Dendritic cell treated with granulocyte-macrophage colony-stimulating factor and Interleukin-4, amounts not matched to agents 40 ng/mL and 50 ng/mL, for 4 days (primary cell): ENCODE measurements at regions not wholly inside any gene's neighbourhood (a gene's known extent, or its start where the extent isn't known, plus 50 kb on each side); places are given as distances from the start of the nearest gene placed in this dataset.

ENCODE experiments used
- H3K27ac Mint-ChIP-seq: one replicate; pipeline ENCODE4 v1.8.0; 2022; ENCODE audit warnings: mild to moderate bottlenecking, mixed read lengths
- H3K27me3 Mint-ChIP-seq: one replicate; pipeline ENCODE4 v1.8.0; 2022; ENCODE audit warnings: mild to moderate bottlenecking, mixed read lengths
- H3K36me3 Mint-ChIP-seq: one replicate; pipeline ENCODE4 v1.8.0; 2022; ENCODE audit warnings: low read depth, mixed read lengths
- H3K4me1 Mint-ChIP-seq: one replicate; pipeline ENCODE4 v1.8.0; 2022; ENCODE audit warnings: low read depth, mixed read lengths
- H3K4me3 Mint-ChIP-seq: one replicate; pipeline ENCODE4 v1.8.0; 2022; ENCODE audit warnings: mild to moderate bottlenecking, moderate library complexity, mixed read lengths
- H3K9me3 Mint-ChIP-seq: one replicate; pipeline ENCODE4 v1.8.0; 2022; ENCODE audit warnings: mixed read lengths
- intact Hi-C: fragments of 100-400 bp; cut with micrococcal nuclease; formaldehyde crosslinking; loops from one replicate; pipeline ENCODE4 v1.15.0; 2022

- H3K4me1 Mint-ChIP-seq = no peaks in the 10 kb centered on the region
- no peaks in the 10 kb centered on the region for H3K9me3 Mint-ChIP-seq
- intact Hi-C loops = no loop called here
- no peak overlapping the region for H3K4me3 Mint-ChIP-seq
- peaks cover 9% of the 10 kb centered on the region for H3K27me3 Mint-ChIP-seq
- H3K36me3 Mint-ChIP-seq = no peaks in the 10 kb centered on the region
- H3K27ac Mint-ChIP-seq = no peak overlapping the region
Measured at GRCh38 chr10:44033008-44033407, 351.9 kb downstream of the CXCL12 start.

GRCh38 chr10:44032216-44032615 is 352.7 kb downstream of the CXCL12 start:
- no peak overlapping the region for H3K4me3 Mint-ChIP-seq
- peaks cover 9% of the 10 kb centered on the region for H3K27me3 Mint-ChIP-seq
- no peaks in the 10 kb centered on the region for H3K4me1 Mint-ChIP-seq
- H3K36me3 Mint-ChIP-seq = no peaks in the 10 kb centered on the region
- H3K27ac Mint-ChIP-seq = no peak overlapping the region
- intact Hi-C loops = no loop called here
- no peaks in the 10 kb centered on the region for H3K9me3 Mint-ChIP-seq

GRCh38 chr10:44030738-44031137 is 354.2 kb downstream of the CXCL12 start:
- Mint-ChIP-seq H3K4me3 (no peak overlapping the region), H3K4me1 (no peaks in the 10 kb centered on the region), H3K27me3 (peaks cover 10% of the 10 kb centered on the region), H3K36me3 (no peaks in the 10 kb centered on the region), H3K9me3 (no peaks in the 10 kb centered on the region), H3K27ac (no peak overlapping the region)
- intact Hi-C loops = no loop called here

- no peak overlapping the region for H3K4me3 Mint-ChIP-seq
- no peak overlapping the region for H3K27ac Mint-ChIP-seq
- no peaks in the 10 kb centered on the region for H3K4me1 Mint-ChIP-seq
- peaks cover 10% of the 10 kb centered on the region for H3K27me3 Mint-ChIP-seq
- H3K9me3 Mint-ChIP-seq = no peaks in the 10 kb centered on the region
- intact Hi-C loops = no loop called here
- H3K36me3 Mint-ChIP-seq = no peaks in the 10 kb centered on the region
Measured at GRCh38 chr10:44030132-44030531, 354.8 kb downstream of the CXCL12 start.

- H3K4me1 Mint-ChIP-seq = no peaks in the 10 kb centered on the region
- intact Hi-C loops = no loop called here
- H3K9me3 Mint-ChIP-seq = no peaks in the 10 kb centered on the region
- H3K27me3 Mint-ChIP-seq = peaks cover 9% of the 10 kb centered on the region
- H3K27ac Mint-ChIP-seq = no peak overlapping the region
- no peaks in the 10 kb centered on the region for H3K36me3 Mint-ChIP-seq
- no peak overlapping the region for H3K4me3 Mint-ChIP-seq
Measured at GRCh38 chr10:44028384-44029137, 356.3 kb downstream of the CXCL12 start.

- intact Hi-C loops = no loop called here
- no peaks in the 10 kb centered on the region for H3K9me3 Mint-ChIP-seq
- no peaks in the 10 kb centered on the region for H3K4me1 Mint-ChIP-seq
- H3K36me3 Mint-ChIP-seq = no peaks in the 10 kb centered on the region
- peaks cover 8% of the 10 kb centered on the region for H3K27me3 Mint-ChIP-seq
- no peak overlapping the region for H3K4me3 Mint-ChIP-seq
- no peak overlapping the region for H3K27ac Mint-ChIP-seq
Measured at GRCh38 chr10:44024356-44025116, 360.4 kb downstream of the CXCL12 start.

GRCh38 chr10:44023517-44023916 is 361.4 kb downstream of the CXCL12 start:
- peaks cover 7% of the 10 kb centered on the region for H3K27me3 Mint-ChIP-seq
- H3K36me3 Mint-ChIP-seq = no peaks in the 10 kb centered on the region
- H3K27ac Mint-ChIP-seq = no peak overlapping the region
- no peaks in the 10 kb centered on the region for H3K9me3 Mint-ChIP-seq
- intact Hi-C loops = no loop called here
- no peaks in the 10 kb centered on the region for H3K4me1 Mint-ChIP-seq
- H3K4me3 Mint-ChIP-seq = no peak overlapping the region

GRCh38 chr10:44022203-44022602 is 362.7 kb downstream of the CXCL12 start:
- H3K27ac Mint-ChIP-seq = no peak overlapping the region
- H3K4me1 Mint-ChIP-seq = peaks cover 5% of the 10 kb centered on the region
- intact Hi-C loops = no loop called here
- no peak overlapping the region for H3K4me3 Mint-ChIP-seq
- peaks cover 7% of the 10 kb centered on the region for H3K27me3 Mint-ChIP-seq
- H3K36me3 Mint-ChIP-seq = no peaks in the 10 kb centered on the region
- H3K9me3 Mint-ChIP-seq = no peaks in the 10 kb centered on the region

GRCh38 chr10:44020322-44021111 is 364.4 kb downstream of the CXCL12 start:
- peaks cover 3% of the 10 kb centered on the region for H3K27me3 Mint-ChIP-seq
- no peaks in the 10 kb centered on the region for H3K9me3 Mint-ChIP-seq
- H3K4me3 Mint-ChIP-seq = no peak overlapping the region
- intact Hi-C loops = no loop called here
- no peak overlapping the region for H3K27ac Mint-ChIP-seq
- no peaks in the 10 kb centered on the region for H3K36me3 Mint-ChIP-seq
- peaks cover 22% of the 10 kb centered on the region for H3K4me1 Mint-ChIP-seq

- intact Hi-C loops = no loop called here
- Mint-ChIP-seq H3K27ac (no peak overlapping the region), H3K27me3 (no peaks in the 10 kb centered on the region), H3K4me3 (no peak overlapping the region), H3K4me1 (peaks cover 44% of the 10 kb centered on the region), H3K36me3 (no peaks in the 10 kb centered on the region), H3K9me3 (no peaks in the 10 kb centered on the region)
Measured at GRCh38 chr10:44017483-44018145, 367.3 kb downstream of the CXCL12 start.

- Mint-ChIP-seq H3K27me3 (no peaks in the 10 kb centered on the region), H3K36me3 (no peaks in the 10 kb centered on the region), H3K27ac (no peak overlapping the region), H3K4me3 (no peak overlapping the region), H3K9me3 (no peaks in the 10 kb centered on the region), H3K4me1 (peaks cover 44% of the 10 kb centered on the region)
- intact Hi-C loops = no loop called here
Measured at GRCh38 chr10:44016589-44017482, 368.1 kb downstream of the CXCL12 start.

- H3K36me3 Mint-ChIP-seq = no peaks in the 10 kb centered on the region
- H3K9me3 Mint-ChIP-seq = no peaks in the 10 kb centered on the region
- no peaks in the 10 kb centered on the region for H3K27me3 Mint-ChIP-seq
- no peak overlapping the region for H3K4me3 Mint-ChIP-seq
- H3K27ac Mint-ChIP-seq = peak overlapping the region; percentile 30
- intact Hi-C loops = no loop called here
- peaks cover 44% of the 10 kb centered on the region for H3K4me1 Mint-ChIP-seq
Measured at GRCh38 chr10:44015702-44016500, 367.2 kb upstream of the ZNF32 start.
